Urothelium cell line (cell line): ENCODE measurements at regions not wholly inside any gene's neighbourhood (a gene's known extent, or its start where the extent isn't known, plus 50 kb on each side); places are given as distances from the start of the nearest gene placed in this dataset.

Experiments used
- DNase-seq: peaks from one replicate; pipeline ENCODE4 v3.0.0; 2011; ENCODE audit warnings: low spot score, mixed read lengths
- FAIRE-seq: peaks from 2 replicates; lab custom pipeline; 2011; peaks lifted over from hg19 to GRCh38; lab: Jason Lieb, UNC

- FAIRE-seq: peak; percentile 69
These were observed 51.7 kb downstream of the SCN11A start for GRCh38 chr3:39000008-39000450.

DNA sequence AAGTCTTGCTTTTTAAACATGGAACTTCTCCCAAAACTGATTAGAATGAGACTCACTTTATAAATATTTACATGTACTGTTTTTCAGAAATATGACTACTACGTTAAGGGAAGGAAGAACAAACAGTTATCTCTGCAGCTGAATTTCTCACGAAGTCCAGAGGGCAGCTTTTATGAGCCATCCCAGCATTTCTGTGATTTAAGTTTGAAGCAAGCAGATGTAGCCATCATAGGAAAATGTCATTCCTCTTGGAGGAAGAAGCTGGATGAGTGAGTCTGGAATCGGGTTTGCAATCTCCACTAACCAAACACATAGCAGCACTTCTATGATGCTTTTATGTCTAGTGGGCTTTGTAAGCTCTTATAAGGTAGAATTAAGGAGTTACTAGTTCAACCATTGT, 53.7 kb downstream of the SCN11A start:
- no peak for DNase-seq
- no peak for FAIRE-seq

More at GRCh38 chr3:39000008-39000450, 51.7 kb downstream of the SCN11A start:
- DNase-seq: peak; percentile 67

- no peak for FAIRE-seq
- no peak for DNase-seq
These were observed 55.6 kb downstream of the SCN11A start for GRCh38 chr3:38996193-38996592.

DNA sequence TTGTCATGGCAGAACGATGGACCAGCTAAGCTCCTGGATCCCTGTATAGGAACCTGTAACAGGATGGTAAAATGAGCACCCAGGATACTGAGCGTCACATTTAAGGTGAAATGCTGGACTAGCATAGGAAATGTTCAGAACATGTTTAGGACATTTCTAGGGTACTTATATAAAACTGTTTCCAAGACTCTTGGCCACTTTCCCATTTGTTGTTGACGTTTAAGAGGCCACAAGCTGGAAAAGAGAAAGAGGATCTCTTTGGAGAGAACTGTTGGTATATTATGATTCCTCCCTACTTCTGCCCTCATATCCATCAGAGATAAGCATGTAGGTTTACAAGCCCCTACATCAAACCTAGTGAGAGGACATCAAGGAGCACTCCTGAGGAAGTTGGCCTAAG, 57.5 kb downstream of the SCN11A start:
- FAIRE-seq (no peak), DNase-seq (no peak)

- peak; percentile 64 for DNase-seq
- FAIRE-seq: peak; percentile 13
These were observed 59.5 kb downstream of the SCN11A start for GRCh38 chr3:38992117-38992760.

DNA sequence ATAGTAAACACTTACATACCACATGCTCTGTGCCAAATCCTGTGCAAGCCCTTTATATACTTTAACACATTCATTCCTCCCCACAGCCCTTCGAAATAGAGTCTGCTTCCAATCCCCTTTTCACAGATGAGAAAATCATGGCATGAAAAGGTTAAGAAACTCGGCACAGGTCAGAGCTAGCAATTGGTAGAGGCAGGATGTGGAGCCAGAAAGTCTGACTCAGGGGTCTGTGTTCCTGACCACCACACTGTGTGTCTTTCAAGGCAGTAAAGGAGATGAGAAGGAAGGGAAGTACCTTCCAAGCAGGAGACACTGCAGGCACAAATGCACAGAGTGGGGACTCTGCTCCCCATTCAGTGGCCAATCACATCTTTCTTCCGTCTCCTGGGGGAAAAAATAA, 61.1 kb downstream of the SCN11A start:
- DNase-seq: no peak
- no peak for FAIRE-seq

- DNase-seq (no peak), FAIRE-seq (peak; percentile 5)
These were observed 61.7 kb downstream of the SCN11A start for GRCh38 chr3:38989917-38990510.

- DNase-seq (no peak), FAIRE-seq (no peak)
These were observed 62.8 kb downstream of the SCN11A start for GRCh38 chr3:38988955-38989354.

DNA sequence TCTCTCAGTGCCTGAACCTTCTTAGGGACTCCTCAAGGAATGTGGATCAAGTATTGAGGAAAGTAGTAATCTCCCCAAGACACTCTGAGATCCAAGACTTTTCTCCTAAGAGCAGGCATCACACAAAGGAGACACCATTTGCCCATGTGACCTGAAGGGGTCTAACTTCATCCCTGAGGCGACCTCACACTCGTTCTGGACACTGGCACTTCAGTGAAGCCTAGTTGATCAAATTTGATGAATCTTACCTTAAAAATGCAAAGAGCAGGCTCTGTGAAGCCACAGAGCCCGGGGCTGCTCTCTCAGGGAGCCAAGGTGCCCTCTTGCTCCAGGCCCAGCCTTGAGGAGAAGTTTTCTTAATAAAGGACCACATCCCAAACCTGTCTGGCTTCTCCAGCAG, 64.3 kb downstream of the SCN11A start:
- FAIRE-seq (no peak), DNase-seq (no peak)

DNA sequence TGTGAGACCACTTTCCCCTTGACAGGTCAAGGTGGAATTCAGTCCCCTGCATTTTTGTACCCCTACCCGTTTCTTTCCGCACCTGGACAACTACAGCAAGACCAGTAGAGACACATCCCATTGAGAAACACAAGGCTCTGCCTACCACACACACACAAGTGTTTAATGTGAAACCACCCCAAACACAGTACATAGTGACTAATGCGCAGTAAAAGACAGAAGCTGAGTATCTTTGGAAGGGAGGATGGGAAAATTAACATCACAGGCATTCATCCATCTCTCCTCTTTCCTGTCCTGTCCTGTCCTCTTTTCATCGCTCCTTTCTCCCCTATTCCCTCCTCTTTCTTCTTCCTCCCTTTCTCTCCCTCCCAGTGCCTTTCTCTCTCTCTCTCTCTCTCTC, 64.8 kb downstream of the SCN11A start:
- no peak for DNase-seq
- peak; percentile 5 for FAIRE-seq

DNA sequence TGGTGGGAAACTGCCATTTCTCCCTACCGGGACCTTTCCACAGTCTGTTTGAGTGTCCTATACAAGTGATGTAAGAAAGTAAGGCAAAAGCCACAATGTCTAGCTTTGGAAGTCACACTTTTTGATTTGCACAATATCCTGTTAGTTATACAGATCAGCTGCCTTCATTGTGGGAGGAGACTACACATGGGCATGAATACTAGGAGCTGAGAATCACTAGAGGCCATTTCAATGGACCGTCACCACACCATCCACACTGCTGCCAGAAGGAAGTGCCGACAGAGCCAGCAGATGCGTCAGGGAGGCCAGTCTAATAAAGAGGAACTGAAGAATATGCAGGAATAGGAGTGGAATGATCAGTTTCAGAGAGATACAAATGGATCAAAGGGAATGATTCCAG, 65.8 kb downstream of the SCN11A start:
- FAIRE-seq (no peak), DNase-seq (no peak)

DNA sequence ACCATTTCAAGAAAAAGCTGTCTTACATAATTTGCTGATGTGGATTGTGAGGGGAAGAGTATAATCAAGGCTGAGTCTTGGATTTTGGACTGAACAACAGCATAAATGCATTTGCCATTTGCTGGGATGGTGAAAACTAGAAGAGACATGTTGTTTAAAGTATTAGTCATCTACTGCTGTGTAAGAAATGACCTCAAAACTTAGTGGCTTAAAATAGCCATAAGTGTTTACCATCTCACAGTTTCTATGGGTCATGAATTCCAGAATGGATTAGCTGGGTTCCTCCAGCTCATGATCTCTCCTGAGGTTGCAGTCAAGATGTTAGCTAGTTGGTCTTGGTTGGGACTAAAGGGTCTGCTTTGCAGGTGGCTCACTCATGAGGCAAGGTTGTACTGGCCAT, 66.2 kb downstream of the SCN11A start:
- no peak for DNase-seq

GRCh38 chr3:38984731-38985130, 67.0 kb downstream of the SCN11A start:
- no peak for FAIRE-seq

More for the DNA sequence above, 66.2 kb downstream of the SCN11A start:
- no peak for FAIRE-seq

DNA sequence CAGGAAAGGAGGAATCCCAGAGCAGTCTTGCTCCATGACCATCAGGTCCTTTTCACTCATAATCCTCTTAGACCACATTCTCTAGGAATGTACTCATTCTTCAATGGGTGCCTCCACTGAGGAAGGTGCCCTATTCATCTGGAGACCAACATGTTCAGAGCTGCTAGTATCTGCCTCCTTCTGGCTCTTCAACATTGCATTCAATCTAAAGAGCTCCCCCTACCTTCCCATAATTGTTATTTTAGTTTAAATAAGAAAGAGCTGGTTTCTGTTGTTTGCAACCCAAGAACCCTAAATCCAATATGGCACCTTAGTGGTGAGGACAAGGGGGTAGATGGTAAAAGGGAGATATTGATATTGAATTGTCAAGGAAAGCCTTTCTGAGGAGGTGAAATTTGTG, 67.6 kb downstream of the SCN11A start:
- FAIRE-seq: no peak
- DNase-seq: no peak

More at GRCh38 chr3:38984731-38985130, 67.0 kb downstream of the SCN11A start:
- DNase-seq: no peak

DNA sequence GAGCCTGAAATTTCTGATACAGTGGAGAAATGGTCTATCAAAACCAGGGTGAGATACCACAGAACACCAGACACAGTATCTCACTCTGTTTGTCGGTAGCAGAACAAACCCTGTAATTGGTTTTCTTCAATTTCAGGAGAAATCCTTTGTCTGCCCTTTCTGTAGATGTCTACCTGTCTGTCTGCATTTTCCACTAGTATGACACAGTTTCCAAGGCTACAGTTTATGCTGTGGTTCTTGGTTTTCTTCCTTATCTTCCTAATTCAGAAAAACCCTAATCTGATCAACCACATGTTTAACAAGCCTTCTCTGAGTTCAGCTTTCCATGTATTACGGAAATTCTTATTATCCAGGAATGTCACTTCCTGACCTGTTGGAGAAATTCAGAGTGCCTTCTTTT, 70.8 kb downstream of the SCN11A start:
- FAIRE-seq (no peak), DNase-seq (no peak)

GRCh38 chr3:38978729-38979128, 73.0 kb downstream of the SCN11A start:
- DNase-seq (no peak), FAIRE-seq (no peak)

DNA sequence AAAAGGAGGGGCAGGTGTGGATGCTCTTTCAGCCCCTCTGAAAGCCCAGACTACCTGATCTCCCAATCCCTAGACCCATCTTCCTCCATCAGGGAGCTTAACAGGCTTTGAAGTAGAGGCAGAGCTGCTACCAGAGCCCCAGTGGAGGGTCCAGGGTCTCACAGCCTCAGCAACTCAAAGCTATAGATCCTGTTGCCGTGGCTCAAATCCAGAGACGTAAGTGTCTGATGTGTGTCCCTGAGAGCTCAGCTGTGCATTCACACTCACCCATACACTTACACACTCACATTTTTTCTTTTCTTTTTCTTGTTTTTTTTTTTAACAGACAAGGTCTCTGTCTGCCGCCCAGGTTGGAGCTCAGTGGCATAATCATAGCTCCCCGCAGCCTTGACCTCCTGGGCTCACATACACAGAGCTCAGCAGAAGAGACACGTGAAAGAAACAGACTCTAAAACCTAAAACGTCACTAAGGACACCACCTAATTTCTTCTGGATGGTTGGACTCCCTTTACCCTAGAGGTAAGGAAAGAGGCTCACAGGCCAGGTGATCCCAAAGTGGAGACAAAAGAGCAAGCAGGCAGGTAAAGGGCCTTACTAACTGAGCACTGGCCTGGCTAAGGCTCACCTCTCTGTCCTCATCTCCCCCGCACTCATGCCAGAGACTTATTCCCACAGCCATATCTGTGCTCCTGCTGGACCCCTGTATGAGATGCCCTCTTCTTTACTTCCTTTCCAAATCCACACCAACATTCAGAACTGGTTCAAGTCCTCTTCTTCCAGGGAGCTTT, 80.7 kb downstream of the SCN11A start:
- DNase-seq (no peak), FAIRE-seq (no peak)

DNA sequence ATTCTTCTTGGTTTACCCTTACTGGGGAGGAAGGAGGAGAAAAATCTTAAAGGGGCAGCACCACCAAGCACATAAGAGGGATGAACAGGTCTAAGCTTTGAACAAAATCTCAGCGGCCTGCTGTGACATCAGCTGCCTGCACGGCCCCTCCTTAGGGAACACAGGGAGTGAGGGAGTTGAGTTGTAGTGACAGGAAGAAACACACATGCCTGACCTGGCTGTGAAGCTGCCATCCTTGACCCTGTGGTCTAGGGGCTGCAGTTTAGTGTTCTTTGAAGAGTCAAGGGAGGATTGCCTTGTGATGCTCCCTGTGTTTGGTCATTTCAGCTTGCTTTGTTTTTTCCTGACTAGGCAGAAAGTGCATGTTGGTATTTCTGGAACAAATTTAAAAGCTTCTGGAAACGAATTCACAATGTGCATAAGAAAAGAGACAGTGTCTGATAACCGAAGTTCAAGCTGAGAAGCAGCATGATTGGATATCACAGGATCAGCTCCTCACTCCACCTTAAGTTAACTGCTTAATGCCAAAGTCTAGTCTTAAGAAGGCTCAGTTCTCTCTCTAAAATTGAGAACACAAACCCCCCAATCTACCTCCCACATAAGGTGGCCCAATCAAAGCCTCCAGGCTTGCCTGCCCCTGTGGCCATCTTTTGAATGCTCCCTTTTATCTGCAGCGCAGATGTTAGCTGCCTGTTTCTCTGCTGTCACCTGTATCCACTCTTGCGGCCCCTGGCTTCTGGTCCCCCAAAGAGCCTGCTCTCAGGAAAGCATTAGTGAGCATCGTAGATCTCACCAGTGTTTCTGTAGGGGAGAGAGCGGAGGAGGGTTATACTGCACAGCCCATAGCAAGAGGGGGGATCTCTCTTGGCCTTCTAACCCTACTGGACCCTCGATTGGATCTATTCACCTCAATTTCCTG, 82.2 kb downstream of the SCN11A start:
- DNase-seq (no peak), FAIRE-seq (no peak)

GRCh38 chr3:38968891-38969290, 82.9 kb downstream of the SCN11A start:
- FAIRE-seq: no peak

GRCh38 chr3:38968403-38968802, 83.3 kb downstream of the SCN11A start:
- DNase-seq: no peak
- FAIRE-seq: peak; percentile 74

More at GRCh38 chr3:38968891-38969290, 82.9 kb downstream of the SCN11A start:
- DNase-seq: no peak

DNA sequence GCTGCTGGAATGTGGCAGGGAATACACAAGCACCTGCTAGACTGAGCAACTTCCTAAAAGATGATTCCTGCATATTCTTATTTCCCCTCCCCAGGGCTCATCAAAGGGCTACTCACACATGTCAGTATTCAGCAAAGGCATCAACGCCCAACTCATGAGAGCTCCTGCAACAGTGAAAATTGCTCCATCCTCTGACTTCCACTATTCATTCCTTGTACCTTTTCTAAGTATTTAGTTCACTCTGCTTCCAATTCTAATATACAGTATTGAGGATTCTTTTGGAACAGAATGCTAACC, 84.1 kb downstream of the SCN11A start:
- DNase-seq: no peak

More for the DNA sequence above, 84.1 kb downstream of the SCN11A start:
- no peak for FAIRE-seq
